NOMO-1 treated with DMSO at 0.1 percent for 48 hours (cell line): ENCODE measurements at regions not wholly inside any gene's neighbourhood (a gene's known extent, or its start where the extent isn't known, plus 50 kb on each side); places are given as distances from the start of the nearest gene placed in this dataset.

Source experiments
- DNase-seq: peaks from one replicate; lab custom pipeline; 2025; ENCODE audit not compliant: unreplicated experiment; lab: John Stamatoyannopoulos, UW

DNA sequence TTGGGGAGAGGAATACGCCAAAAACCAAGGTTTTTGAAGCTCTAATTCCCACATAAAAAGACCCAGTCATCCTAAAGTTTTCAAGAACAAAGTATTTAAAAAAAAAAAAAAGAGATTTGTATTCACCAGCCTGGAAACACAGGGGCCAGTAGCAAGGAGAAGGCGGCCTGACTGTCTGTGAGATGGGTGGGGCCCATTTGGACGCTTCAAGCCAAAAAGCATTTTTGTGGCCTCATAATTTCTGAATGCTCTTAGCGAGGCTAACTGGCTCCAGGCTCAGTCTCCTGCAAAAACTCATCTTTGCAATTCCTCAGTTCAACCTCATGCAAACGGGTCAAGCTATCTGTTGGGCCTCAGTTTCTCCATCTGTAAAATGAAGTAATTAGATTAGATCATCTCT, 514.1 kb downstream of the MED13L start:
- no peak for DNase-seq

DNA sequence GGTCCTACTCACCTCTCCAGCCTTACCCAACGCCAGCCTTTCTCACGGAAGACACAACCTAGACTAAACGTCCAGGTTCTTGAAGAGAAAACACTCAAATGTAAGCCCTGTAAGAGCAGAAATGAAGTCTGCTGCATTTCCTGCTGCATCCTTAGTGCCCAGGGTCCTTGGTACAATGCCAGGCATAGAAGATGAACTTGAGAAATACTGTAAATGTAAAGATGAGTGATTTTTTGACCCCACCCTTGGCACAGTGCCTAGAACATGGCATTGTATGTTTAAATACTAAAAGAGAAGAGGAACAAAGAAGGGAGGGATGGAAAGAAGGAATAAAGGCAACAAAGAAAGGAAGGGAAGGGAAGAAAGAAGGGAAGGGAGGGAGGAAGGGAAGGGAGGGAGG, 514.6 kb downstream of the MED13L start:
- DNase-seq = no peak

DNA sequence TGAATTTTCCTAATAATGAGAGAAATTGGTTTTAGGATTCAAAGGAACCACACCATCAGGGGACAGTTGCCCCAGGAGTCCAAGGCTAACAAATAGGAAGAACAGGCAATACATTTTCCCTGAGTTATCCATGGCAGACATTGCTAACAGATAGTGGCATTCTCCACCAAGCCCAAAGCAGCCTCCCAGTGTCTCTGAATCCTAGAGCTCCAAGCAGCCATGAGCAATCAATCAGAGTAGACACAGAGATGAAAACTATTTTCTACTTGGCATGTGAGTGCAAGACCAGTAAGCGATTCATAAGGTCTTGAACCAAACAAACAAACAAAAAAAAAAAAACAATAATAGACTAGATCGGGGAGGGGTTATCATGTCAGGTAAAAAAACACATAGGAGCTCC, 515.7 kb downstream of the MED13L start:
- DNase-seq = no peak

DNA sequence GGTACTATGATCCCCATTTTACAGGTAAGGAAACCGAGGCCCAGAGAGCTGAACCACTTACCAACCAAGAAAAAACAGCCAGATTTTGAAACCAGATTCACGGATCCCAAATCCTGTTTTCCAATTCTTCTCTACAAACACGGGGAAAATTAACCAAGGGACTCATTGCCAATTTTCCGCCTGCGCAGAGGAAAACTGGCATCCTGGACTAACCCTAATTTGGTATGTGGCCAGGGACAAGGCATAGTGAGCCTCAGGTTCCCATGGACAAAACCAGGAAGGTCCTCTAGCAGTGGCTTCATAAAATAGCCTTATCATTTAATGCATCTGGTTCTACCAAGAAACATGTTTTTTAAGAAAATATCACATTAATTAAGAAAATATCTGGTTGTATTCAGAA, 517.3 kb downstream of the MED13L start:
- DNase-seq = no peak

DNA sequence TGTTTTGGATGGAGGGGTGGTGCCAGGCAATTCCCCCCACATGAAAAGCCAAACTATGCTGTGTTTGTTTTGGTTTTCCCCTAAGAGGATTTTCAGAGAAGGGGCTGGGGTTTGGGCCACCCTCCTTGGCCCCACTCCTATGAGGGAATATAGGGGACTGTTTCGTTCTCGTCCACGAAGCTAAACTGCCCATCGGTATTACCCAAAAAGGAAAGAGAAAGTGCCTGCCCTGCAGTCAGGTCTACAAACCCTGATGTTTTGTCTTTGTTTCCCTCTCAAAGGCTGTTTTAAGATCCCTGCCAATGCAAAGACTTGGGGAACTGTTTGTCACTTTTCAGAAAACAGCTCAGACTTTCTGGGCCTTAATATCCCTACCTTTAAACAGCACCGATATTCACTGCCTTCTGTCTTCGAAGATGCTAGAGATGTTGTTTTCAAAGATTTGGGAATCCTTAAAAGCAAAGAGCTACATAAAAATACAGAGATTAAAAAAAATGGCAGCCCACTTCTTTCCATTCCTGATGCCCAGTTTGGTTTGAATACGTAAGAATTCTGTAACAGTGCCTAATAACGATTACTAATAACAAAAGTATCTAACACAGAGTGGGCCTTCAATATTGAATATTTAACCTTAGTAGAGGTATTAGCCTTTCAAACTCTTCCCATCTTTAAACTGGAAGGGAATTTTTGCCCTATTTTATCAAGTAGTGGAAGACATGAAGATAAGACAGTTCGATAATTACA, 518.4 kb downstream of the MED13L start:
- DNase-seq = no peak

DNA sequence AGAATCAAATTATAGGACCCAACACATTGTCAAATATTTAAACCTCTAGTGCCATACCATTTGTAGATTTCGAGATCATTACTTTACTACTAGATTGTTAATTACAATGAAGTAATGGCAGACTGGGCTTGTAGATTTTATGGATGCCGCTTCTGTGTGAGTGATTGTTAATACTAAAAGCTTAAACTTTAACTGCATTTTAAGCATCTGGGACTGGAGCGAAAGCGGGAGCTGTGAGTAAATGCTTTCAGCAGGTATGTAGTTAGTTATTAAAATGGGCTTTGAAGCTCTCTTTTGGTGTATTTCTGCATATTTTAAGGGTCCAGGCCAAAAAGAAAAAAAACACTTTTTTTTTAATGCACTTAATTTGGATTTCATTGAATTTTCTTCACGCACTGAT, 519.3 kb downstream of the MED13L start:
- DNase-seq = no peak

DNA sequence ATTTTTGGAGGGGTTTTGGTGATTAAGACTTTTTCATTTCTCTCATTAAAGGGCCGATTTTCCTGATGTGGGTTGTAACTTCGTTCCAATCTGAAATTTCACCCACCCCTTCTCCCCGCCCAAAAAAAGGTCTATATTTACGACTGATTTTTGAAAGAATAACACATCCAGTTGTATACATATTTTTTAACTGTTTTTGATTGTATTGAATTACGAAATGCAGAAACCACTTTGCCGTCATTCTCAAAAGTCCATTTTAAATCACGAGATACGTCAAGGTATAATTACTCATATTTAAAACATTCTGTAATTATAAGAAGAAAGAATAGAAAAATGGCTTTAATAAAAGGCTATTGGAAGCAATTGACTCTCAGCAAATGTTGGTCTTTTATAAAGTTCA, 520.7 kb downstream of the MED13L start:
- DNase-seq = no peak

DNA sequence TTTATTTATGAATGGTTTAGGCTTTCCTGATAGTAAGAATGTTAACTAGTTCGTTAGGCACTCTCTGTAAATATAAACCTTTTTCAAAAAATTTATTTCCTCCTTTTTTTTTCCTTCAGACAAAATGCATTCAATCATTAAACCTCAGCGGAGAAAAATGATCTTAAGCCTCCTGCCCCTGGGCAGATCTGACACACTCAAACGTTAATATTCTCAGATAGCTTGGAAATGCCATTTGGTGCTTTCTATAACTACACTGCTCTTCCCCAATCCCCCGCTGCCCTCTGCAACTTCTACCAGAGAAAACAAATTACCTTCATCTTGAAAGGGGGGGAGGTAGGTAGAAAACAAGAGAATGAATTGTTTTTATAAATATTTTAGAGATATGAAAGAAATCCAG, 521.2 kb downstream of the MED13L start:
- DNase-seq = no peak

DNA sequence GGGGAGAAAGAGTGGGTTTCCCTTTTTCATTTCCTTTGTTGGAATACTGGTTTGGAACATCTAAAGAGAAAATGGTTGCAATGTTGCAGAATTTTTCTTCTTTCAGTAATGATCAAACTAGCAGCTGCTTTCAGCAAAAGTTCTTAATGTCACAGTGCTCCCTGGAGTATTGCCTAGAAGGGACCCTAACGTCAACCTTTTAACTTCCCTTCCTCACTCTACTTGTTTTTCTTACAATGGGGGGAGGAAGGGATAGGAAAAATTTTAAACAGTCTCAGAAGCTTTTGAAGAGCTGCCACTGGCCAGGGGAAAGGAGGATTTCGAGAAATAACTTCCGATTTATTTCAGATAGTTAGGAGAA, 521.8 kb downstream of the MED13L start:
- DNase-seq = no peak

DNA sequence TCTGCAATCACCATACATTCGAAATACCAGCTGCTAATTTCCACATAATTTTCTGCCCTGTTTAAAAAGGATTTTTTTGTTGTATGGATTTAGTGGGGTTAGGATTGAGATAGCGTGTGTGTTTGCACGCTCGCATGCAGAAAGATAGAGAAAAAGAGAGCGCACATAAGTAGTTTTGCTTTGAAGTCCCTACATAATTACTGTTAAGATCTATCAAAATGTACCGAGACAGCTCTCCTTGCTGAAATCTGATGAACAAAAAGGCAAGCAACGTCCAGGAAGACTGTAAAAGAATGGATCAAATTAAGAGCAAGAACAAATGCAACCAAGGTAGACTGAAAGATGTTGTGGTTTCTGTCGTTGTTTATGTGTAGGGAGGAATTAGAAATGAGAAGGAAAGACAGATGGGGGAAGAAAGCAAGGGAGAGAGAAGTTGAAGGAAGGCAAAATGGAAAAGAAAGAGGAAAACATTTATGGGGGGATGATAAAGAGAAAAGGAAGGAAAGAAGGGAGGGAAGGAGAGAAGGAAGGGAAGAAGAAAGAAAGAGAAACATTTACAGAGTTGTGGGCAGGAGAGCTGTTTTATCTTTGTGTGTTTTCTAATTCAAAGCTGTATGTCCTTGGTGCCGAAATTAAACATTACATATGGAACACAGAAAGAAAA, 522.3 kb downstream of the MED13L start:
- no peak for DNase-seq

DNA sequence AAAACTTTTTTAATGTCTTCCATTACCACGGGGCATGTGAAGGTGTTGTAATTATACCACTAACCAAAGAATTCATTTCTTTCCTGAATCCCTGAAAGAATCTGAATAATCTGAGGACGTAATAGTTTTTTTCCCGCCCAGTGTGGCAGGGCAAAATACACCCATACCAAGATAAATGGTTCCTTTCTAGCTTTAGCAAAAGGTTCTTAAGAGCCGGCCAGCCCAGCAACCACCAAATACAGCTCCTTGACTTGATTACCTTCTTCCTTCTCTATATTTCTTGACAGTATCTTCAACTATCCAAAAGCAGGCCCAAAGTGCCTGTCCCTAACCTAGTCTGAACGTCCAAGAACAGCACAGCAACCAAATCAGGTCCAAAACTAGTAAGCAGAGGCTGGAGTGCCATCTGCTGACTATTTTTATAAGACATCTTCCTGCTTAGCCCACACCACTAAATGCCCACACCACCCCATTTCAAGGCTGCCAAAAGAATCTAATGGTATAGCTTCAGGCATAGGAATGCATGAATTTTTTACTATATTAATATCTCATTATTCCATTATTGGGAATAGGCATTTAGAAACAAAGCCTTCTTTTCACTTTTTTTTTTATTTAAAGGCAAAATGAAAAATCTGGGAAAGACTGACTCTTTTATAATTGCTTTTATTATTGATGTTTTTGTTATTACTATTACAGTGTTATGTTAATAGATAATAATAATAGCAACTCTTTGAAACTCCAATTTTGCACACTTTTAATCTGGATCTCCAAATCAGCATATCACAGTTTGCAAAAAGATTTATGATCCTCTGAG, 524.4 kb downstream of the MED13L start:
- peak; percentile 29 for DNase-seq

DNA sequence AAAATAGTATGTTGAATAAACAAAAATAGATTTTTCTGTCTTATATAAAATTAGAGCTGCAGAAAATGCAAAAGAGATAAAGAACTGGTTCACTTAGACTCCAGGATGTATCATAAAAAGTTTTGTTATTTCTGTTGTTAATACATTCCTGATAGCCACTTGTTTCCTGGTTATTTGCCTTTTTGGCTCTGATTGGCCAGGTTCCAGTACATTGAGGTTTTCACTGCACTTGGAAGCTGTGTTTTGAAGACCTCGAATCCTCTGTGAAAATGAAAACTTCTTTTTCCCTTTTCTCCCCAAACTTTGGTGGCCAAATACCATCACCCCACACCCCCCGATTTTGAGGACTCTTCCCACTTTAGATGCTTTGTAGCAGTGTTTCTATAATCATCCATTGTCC, 525.3 kb downstream of the MED13L start:
- no peak for DNase-seq

DNA sequence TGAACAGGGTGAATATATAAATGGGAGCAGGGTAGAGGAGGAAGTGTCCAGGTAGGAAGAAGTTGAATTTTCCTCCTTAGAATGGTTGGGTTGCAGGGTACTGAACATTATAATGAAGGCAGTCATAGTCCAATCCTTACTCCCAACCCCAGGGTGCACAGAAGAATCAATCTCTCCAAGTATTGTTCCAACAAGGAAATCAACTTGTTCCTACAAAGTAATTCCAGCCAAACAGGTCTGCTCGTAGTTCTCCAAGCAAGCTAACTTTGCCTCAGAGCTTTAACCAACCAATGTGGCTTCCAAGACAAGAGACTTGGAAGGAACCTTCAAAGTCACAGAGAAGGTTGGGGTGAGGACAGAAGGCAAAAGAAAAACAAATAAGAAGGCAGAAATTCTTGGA, 527.2 kb downstream of the MED13L start:
- no peak for DNase-seq

DNA sequence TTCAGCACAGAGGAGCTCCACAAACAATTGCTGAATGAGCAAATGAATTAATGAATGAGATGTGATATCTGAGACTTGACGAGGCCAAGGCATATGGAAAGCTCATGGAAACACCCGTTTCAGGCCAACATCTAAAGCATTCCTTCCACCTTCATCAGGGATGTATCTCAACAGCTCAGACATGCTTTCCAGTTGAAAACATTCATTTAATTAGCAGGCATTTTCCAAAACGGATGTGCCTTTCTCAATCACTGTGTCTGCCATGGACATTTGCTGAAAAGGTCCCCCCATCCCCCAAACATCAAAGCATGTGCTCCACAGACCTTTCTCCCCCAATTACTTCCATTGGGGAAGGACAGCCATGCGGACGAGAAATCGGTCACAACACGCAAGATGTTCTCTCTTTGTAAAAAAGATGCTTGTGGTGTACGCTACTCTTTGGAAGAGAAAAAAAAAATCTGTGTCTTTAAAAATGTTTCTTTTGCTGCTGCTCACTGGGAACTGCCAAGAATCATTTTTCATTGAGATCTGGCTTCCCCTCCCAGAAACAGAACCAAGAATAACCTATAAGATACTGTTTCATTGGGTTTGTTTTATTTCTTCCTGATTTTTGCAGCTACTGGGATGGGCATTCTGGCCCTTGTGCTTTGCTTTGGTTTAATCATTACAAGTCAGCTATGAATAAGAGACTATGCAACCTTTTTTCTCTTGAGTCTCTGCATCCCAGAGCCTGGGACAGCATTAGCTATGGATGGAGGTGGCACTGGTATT, 528.2 kb downstream of the MED13L start:
- DNase-seq = no peak

DNA sequence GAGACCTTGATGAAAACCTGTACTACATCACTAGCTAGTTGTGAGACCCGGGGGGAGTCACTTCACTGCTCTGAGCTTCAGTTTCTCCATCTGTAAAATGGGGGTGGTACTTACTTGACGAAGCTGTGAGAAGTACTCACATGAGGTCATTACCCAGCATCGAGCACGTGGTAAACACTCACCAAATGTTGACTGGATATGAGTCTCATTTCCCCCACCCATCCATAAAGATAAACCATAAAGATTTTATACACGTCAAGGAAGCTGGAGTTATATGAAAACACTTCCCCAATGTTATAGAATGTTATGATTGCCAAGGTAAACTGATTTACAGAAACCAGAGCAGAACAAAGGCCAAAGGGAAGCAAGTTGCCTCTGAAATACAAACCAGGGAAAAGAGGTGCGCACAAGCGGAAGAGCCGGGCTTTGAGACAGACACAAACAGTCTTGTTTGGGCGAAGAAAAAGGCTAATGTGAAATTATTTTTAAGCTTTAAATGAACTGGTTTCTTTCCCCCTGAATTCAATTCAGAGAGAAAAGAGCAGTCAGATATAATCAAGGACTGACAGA, 536.8 kb downstream of the MED13L start:
- no peak for DNase-seq

DNA sequence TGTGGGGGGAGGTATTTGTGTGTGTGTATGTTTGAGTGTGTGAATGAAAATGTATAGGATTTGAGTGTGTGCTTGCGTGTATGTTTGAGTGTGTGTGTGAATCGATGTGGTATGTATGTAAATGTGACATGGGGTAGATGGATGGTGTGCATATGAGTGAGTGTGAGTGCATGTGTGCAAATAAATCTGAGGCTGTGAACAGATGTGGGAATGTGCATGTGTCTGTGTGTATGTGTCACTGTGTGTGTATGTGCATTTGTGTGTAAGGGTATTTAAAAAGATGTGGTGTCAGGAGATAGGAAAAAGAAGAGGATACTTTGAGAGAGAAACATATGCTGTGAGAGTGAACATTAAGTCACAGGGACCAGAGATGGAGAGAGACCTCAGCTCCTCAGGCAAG, 539.6 kb downstream of the MED13L start:
- DNase-seq = no peak

DNA sequence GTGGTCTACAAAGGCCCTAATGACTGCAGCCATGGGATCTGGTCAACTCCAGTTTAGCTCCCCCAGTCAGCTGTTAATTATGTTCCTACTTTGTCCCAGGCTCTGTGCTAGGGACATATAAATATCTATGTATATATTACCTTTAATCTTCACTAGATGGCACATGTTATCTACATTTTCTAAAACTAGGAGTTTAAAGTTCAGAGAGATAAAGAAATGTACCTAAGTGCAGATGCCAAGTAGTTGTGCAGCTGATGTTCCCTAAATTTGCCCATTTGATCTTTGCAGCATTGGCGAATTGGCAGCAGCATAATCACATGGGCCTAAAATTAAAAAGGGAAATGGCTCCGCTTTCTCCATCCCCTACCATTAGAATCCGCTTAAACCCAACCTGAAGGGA, 541.1 kb downstream of the MED13L start:
- DNase-seq = no peak

DNA sequence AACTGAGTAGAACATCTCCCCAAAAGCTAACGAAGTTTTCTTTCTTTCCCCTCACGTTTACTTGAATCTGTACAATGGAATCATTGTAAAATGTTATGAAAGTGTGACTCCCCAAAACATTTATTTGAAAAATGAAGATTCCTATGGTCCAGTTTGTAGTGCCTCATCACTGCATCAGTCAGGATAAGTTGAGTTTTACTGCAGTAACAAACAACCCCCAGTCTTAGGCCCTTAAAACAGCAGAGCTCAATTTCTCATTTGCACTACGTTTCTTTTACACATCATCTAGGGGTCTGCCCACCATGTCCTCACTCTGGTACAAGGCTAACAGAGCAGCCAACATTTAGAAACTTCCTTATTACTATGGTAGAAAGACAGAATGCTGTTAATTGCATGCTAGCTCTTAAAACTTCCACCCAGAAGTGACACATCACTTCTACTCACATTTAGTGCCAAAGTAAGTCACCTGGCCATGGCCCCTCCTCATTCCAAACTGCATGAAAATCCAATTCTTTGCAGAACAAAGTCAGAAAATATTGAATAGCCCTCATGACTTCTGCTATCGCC, 546.4 kb downstream of the MED13L start:
- no peak for DNase-seq

DNA sequence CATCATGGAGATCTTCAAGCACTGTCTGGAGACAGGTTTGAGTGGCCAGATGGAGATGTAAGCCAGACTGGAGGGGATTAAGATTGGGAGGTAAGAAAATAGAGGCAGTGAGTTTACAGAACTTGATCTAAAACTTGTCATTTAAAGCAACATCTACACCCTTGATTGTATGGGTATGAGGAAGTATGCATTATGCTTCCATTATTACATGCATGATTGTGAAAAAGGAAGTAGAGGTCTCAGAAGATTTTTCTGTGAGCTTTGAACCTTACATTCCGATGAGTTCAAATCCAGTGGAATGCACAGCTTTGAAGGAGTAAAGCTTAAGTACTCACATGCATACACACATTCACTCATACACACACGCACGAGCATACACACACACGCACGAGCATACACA, 550.8 kb downstream of the MED13L start:
- DNase-seq = no peak

DNA sequence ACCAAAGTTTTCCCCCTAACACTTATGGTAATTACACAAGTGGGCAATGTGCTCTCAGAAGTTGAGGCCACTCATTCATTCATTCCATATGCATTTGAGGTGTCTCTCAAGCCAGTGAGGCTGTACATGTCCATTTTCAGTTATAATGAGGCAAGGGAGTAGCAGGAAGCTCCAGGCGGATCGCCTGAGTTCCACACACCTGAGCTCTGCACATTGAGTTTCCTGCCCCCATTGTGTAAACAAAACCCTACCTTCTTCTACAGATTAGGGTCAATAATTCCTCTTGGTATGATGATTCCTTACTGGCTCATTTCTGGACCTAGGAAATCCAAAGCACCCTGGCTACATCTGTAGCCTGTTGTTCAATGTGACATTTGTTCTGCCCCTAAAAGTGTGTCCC, 555.3 kb downstream of the MED13L start:
- DNase-seq = no peak

DNA sequence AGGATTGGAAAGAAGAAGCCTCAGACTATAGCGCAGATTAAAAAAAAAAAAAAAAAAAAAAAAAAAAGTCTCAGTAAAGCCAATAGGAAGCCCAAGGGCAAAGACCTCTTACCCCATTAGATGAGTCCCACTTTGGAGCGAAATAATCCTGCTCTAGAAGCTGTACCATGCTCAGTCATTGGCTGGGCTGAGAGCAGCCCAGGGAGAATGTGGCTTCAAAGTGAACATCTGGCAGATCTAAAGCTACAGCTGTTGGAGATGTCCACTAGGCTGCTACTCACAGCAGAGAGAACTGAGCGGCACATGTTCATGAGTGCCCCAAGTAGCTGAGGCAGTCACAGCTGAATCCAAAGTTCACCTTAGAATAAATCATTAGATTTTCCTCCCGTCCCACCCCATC, 560.9 kb downstream of the MED13L start:
- DNase-seq = no peak
